Hypothalamus (tissue), 51 donors: ENCODE measurements at regions not wholly inside any gene's neighbourhood (a gene's known extent, or its start where the extent isn't known, plus 50 kb on each side); places are given as distances from the start of the nearest gene placed in this dataset.
"Not testable (repeated sequence)": the region's sequence is repeated elsewhere in the genome, so short reads cannot be mapped to it uniquely, and the experiment has no call there.

Experiments
- DNase-seq, 51 donors: peaks; one replicate each; lab custom pipeline; 2025; lab: John Stamatoyannopoulos, UW

DNA sequence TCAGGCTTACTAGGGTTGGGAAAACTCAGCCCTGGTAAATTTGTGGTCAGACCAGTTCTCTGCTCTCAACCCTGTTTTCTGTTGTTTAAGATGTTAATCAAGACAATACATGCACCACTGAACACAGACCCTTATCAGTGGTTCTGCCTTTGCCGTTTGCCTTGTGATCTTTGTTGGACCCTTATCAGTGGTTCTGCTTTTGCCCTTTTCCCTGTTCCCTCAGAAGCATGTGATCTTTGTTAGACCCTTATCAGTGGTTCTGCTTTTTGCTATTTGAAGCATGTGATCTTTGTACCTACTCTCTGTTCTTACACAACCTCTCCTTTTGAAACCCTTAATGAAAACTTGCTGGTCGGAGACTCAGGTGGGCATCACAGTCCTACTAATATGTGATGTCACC, 133.9 kb upstream of the NBPF11 start:
- DNase-seq, result not testable (repeated sequence)

DNA sequence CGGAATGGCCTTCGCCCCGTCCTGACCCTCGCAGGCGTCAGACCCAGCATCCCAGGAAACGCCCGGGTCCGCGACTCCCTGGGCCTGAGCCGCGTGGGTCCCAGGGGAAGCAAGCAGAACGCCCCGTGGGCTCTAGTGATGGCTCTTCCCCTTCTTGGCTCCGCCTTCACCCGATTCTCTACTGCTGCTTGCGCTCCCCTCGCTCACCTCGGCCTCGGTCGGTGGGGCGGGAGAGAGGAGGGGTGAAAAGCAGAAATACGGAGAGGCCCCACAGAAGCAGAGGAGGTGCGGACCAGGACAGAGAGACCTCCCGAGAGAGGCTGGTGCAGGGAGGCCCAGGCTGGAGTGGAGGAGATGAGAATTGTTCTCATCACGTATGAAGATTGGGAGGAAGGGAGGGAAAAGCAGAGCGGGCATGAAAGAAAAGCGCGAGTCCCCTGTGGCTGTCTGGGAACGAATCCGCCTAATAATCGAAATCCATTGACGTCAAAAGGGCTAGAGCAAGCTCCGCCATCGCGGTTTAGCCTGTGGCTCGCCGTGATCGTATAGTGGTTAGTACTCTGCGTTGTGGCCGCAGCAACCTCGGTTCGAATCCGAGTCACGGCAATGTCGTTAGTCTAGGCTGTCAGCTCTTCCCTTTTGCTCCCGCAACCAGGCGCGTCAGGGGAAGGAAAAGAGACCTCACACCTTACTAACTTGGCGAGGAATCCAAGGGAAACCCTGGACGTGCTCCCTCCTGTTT, 128.9 kb upstream of the NBPF11 start:
- DNase-seq, result not testable (repeated sequence)

DNA sequence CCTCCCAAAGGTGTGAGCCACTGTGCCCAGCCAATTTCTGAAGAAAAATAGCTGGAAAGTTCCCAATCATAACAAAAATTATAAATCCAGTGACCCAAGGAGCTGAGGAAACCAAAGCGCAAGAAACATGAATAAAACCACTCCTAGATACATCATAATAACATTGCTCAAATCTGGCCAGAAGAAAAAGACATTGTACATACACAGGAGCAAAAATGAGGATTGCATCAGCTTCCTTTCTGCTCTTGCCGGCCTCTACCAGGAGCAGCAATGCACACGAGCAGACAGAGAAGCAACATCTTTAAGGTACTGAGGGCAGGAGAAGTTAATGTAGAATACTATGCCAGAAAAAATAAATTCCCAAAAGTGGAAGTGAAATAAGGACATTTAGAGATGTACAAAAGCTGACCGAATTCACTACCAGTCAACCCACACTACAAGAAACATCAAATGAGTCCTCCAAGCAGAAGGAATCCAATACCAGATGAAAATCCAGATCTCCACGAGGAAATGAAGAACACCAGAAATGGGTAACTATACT, 127.0 kb upstream of the NBPF11 start:
- not testable (repeated sequence) for DNase-seq

DNA sequence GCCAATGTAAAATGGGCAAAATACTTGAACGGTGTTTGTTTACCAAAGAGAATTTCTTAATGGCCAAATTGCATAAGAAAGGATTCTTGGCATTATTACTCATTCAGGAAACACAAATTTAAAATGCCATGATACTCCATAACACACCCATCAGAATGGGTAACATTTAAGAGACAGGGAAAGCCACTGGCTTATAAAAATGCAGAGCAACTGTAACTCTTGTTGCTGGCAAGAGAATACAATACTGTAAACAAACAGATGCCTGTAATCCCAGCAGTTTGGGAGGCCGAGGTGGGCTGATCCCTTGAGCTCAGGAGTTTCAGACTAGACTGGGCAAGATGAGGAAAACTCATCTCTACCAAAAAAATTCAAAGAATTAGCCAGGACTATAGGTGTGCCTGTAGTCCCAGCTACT, 125.8 kb upstream of the NBPF11 start:
- DNase-seq, result not testable (repeated sequence)

DNA sequence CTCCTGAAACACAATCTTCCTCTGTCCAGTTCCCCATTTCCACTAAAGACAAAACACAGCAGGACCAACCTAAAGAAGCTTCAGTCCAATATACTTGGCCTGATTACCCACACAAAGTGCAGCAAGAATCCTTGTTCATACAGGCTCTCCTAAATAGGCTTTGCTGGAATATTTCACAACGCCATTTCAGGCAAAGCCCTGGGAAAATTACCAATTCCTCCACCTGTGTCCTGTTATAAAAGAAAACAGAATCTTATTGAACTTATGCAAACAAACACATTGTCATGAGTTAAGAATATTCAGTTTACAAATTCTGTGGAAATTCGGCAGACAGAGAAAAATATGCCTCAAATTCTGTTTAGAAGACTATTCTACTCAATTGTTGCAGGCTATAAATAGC, 115.0 kb upstream of the NBPF11 start:
- not testable (repeated sequence) for DNase-seq

DNA sequence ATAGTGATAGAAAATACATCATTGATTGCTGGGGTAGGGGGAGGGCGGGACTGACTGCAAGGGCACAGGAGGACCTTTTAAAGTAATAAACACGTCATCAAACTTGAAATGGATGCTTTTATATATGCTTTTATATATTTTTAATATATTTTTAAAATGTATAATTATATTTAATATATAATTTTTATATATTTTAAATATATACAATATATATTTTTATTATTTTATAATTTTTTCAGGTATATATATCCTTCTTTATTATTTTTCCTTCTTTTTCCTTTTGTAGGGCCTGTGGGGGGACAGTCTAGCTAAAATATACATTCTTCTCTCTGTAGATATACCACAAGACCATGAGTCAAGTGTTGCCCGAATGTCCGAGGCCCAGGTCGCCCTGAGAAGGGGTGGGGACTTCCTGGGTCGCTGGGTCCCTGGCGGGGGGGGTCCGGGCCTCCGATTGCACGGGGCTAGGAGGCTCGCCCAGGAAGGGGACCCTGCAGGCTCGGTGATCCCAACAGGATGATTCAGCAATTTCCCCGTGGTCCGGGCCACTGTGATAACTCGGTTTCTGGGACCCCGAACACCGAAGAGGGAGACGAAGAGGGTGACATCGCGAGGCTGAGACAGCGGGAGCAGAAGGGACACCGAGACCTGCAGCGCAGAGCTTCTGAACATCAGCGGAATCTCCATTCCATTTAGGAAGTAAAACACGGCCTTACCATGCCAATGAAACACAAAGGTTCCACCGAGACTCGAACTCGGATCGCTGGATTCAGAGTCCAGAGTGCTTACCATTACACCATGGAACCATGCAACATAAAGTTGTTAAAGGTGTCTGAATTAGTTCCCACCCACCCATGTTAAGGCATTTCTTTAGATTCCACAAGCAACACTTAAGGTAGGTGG, 112.5 kb upstream of the NBPF11 start:
- DNase-seq, result peak in 8 of 51 donors; percentile 1 to 18 (median 8)

DNA sequence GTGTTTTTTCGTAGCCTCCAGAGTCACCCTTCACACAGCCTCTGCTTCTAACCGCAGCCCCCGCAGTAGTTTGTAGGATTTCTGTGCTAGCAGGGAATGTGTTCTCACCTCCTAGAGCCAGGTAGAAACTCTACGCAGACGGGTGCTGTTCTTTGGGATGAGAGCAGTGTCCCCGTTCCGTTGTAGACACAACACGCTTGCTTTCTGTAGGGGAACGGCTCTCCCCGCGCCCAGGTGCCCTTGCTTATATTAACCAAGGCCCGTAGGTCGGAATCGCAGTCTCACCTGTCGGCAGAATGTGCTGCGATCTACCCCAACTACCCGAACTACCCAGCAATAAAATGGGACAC, 111.8 kb upstream of the NBPF11 start:
- DNase-seq, result no peak

DNA sequence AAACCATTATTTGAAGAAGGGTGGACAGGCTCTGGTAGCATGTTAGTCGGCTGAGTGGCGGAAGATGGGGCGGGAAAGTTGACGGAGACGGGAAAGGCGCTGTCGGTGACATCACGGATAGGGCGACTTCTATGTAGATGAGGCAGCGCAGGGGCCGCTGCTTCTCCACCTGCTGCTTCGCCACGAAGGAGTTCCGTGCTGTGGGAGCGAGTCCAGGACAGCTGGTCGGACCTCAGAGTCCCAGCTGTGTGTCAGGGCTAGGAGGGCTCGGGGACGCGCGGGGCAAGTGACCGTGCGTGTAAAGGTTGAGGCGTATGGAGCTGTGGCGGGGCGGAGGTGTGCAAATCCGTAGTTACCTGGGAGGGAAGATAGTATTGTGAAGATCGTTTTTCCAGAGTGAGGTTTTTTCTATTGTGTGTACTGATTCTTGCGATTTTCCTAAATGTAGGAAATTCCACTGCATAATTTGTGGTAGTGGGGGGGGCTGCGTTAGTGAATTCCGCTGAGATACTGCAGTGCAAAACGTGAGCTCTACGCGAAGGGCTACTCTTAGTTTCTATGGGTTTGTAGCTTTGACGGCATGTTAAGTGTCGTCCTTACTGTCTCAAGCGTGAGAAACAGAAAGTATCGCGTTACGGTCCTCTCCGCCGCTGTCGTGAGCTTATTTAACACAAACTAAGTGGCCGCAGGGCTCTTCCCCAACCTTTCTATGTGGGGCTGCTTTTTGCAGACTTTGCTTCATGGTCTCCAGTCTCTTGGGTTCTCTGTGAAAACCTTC, 111.2 kb upstream of the NBPF11 start:
- peak in 32 of 51 donors; percentile 4 to 68 (median 25) for DNase-seq

DNA sequence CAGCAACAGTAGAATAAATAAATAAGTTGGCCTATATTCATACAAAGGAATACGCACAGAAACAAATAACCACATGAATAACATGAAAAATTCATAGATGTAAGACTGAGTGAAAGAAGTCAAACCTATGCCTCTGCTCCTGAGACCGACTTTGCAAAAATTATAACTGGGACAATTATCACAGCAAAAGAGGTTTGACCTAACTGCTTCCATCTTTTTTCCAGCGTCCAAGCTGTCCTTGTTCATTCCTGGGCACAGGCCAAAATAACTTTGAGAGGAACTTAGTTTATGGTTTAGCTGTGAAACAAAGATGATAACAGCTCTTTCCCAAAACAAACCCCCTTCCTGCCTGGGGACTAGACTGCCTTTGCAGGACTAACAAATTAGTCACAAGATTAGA, 109.6 kb upstream of the NBPF11 start:
- not testable (repeated sequence) for DNase-seq

DNA sequence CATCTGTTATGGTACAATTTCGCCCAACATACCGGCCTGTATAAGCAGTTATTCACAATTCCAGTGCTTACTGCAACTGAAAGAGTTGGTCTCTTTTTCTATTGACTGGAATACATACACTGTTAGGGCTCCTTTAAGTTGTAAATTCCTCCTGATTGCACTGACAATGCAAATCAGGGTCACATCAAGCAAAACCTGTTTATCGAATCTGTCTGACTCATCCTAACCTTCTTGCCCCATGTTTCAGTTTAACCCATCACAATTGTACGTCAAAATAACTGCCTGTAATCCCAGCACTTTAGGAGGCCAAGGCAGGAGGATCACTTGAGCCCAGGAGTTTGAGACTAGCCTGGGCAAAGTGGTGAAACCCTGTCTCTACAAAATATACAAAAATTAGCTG, 105.8 kb upstream of the NBPF11 start:
- DNase-seq, result not testable (repeated sequence)

DNA sequence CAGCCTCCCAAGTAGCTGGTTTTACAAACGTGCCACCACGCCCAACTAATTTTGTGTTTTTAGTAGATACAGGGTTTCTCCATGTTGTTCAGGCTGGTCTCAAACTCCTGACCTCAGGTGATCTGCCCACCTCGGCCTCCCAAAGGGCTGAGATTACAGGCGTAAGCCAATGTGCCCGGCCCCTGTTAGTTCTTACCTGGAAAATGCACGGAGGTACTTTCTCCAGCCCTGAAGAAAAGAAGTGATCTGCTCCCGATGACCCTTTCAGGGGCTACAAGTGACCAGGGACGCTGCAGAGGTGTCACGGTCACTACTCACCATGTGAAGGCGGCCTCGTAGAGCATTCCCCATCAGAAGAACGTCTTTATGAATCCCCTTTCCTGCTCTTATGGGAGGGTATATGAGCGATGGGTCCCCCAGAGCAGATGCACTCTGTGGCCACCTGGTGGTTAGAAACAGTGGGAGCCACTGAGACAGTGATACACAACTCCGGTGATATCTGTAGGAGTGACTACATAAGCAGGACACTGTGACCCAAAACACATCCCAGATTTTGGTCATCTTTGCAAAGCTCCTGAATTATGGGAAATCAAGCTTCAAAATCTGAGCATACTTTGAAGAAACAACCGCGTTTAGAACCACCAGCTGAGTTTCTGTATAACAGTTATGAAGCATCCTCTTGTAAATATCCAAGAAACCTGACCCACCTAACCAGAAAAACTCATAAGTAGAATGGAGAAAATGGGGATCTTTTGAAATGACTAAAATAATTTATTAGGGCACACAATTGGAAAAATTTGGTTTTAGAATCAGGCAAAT, 102.7 kb upstream of the NBPF11 start:
- DNase-seq, result peak in 2 of 51 donors; percentile 3 to 6

DNA sequence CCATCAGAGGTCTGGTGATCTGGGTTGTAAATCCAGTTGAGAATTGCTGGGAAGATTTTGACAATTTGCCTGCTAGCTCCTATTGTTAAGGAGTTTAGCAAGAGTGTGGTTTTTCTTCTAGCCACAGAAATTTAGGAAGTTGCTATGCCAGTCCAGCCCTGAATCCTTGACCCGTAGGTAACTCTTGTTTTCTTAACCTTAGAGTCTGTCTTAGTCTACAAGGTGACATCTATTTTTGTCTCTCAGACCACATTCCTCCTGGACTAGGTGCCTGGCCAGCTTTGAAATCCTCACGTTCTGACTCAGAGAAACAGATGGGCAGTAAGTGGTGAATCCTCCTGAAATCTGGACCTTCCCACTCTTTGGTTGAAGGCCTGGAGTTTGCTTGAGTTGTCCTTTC, 101.7 kb upstream of the NBPF11 start:
- DNase-seq, result not testable (repeated sequence)

DNA sequence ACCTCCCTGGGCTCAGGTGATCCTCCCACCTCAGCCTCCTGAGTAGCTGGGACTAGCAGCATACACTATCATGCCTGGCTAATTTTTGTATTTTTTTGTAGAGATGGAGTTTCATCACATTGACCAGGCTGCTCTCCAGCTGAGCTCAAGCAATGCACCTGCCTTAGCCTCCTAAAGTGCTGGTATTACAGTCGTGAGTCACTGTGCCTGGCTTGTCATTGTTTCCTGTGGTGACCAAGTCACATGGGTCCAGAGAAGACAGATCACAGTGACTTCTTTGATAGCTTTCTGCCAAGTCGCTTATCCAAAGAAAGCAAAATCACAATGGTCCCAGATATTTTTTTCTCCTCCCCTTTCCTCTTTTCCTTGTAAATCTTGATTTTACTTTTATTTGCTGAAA, 96.7 kb upstream of the NBPF11 start:
- DNase-seq, result not testable (repeated sequence)

DNA sequence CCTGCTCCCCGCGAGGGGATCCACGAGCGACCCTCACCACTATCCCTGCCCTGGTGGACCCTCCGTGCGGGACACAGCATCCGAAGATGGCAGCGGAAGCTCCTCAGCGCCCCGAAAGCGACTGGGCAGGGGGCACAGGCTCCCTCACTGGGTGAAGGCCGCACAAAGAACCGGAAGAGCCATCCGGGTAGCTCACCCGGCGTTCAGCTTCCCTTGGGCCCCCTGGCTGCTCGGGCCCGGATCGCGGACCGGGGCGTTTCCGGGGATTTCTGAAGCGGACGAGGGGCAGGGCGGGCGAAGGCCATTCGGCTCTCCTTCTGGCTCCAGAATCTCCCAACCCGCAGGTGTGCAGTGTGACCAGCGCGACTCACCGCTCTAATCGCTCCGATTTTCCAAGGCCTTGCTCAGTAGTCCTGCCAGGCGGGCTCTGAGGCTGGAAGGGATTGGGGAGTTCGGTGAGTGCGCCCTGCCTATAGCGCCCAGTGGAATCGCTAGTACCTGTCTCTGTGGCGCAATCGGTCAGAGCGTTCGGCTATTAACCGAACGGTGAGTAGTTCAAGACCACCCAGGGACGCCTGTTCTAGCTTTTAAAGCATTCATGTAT, 94.3 kb upstream of the NBPF11 start:
- DNase-seq, result not testable (repeated sequence)

DNA sequence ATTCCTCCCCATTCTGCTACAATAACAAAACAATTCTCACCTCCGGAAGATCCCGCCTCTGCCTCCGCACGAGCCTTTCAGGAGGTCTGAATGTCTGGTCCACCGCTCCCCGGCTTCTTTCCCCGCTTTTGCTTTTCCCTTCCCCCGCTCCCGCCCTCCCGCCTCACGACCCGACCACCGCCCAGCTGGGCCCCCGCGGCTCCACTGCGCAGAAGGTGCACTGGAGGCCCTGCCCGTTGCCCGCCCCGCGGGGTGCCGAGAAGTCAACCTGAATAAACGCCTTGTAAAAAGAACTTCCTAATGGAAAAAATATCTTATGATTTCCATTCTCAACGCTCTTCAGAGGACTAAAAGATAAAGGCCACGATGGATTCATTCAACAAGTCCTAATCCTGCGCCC, 93.8 kb upstream of the NBPF11 start:
- DNase-seq, result not testable (repeated sequence)

DNA sequence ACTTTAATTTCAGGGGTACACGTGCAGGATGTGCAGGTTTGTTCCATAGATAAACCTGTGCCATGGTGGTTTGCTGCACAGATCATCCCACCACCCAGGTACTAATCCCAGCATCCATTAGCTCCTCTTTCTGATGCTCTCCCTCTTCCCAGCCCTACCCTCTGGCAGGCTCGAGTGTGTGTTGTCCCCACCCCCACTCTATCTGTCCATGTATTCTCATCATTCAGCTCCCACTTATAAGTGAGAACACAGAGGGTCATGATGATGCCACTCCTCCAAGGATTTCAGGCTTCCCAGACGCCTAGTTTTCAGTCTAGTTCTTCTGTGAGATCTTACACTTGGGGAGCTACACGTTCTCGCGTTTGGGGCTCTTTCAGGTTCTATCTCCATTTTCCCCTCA, 93.4 kb upstream of the NBPF11 start:
- DNase-seq, result not testable (repeated sequence)

DNA sequence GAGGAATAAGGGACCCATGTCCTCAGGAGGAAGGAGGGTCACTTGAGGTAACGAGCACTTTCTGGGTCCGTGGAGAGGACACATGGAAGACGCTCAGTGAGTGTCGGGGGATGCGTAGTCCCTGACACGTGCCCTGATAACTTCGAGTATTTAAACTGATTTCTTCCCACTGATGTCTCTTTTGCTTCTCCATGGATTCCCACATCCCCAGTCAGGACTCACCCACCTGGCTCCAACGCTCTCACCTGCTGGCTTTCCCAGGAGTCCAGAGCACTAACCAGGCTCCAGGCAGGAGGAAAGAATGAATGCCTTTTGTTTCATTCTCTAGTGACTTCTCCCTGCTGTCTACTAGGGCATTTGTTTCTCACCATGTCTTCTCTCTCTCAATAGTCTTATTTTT, 81.2 kb upstream of the NBPF11 start:
- not testable (repeated sequence) for DNase-seq

DNA sequence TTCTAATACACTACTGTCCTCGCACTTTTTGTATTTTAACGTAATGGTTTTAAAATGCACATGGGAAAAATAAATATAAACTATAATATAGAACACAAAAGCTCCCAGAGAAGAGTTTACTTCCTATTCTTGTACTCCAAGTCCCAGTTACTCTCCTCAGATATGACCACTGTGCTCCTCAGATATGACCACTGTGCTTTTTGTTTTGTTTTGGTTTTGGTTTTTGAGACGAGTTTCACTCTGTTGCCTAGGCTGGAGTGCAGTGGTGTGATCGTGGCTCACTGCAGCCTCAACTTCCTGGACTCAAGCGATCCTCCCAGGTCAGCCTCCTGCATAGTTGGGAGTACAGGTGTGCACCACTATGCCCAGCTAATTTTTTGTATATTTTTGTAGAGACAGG, 76.8 kb upstream of the NBPF11 start:
- DNase-seq, result not testable (repeated sequence)

DNA sequence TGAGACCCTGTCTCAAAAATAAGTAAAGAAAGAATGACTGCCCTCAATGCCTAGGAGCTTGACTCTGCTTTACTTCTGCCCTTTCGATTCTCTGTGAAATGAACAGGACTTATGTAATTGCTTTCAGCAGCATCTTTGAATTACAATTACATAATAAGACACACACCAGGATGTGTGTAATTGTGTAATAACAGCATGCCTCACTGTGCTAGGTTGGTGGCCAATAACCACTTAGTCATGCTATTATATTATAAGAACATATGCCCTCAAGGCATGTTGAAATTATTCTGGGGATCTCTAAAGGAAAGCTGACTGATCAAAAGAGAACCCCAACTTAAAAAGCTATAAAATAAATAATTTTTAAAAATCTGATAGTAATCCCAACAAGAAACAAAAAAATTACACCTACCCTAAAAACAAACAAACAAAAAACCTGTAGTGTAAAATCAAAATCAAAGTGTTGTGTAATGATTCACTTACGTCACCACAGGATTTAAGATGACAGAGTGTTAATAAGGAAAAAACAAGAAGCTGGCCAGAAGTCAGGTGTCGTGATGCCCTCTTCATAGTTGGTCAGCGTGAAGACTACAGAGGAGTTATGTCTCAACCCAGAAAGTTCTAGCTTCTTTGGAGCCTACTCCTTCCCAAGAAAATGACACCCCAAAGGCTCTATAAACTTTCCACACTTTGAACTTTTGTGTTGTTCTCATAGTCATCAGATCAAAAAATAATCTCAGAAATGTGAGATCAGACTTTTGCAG, 70.5 kb upstream of the NBPF11 start:
- DNase-seq, result not testable (repeated sequence)
